Panc1 (cell line): ENCODE measurements at regions not wholly inside any gene's neighbourhood (a gene's known extent, or its start where the extent isn't known, plus 50 kb on each side); places are given as distances from the start of the nearest gene placed in this dataset.
A peak's percentile ranks its signal among the peaks of the same experiment; 100 is the strongest.

ENCODE experiments used
- ATAC-seq: fragments of 200-7000 bp; cut with Tn5 transposase; 2 replicates; pipeline ENCODE4 v1.9.1; 2020; ENCODE audit warnings: mild to moderate bottlenecking, moderate library complexity
- BruUV-seq: library from RNA; stranded (reverse); fragments of 400-500 nt; replicated peaks from 2 replicates; lab custom pipeline; 2021; lab: Mats Ljungman, UMichigan
- CTCF ChIA-PET: fragments of 300-600 bp; sonication (Branson Sonifier 250); formaldehyde crosslinking; loops from one replicate; lab custom pipeline; 2022; ENCODE audit warnings: antibody characterized with exemption; lab: Charles Lee
- POLR2A ChIA-PET: fragments of 300-600 bp; sonication (Branson Sonifier 250); formaldehyde crosslinking; loops from one replicate; lab custom pipeline; 2022; ENCODE audit warnings: antibody characterized with exemption; lab: Charles Lee
- DNase-seq: peaks from one replicate; pipeline ENCODE4 v3.0.0-alpha.2; 2010; ENCODE audit warnings: low read depth, low spot score
- H3K27ac ChIP-seq: 2 replicates; pipeline ENCODE4 v1.5.1; 2011; ENCODE audit warnings: mild to moderate bottlenecking, low read length, inconsistent platforms
- H3K27me3 ChIP-seq: fragments of 200-500 bp; sonication (Bioruptor generic); 2 replicates; pipeline ENCODE4 v1.6.0; 2014; ENCODE audit warnings: low read length, inconsistent platforms; ENCODE audit not compliant: control insufficient read depth, insufficient read depth
- H3K36me3 ChIP-seq: fragments of 200-500 bp; sonication (Bioruptor generic); 2 replicates; pipeline ENCODE4 v1.5.1; 2014; ENCODE audit warnings: inconsistent platforms, mild to moderate bottlenecking, low read length, moderate library complexity; ENCODE audit not compliant: control insufficient read depth, insufficient read depth
- H3K4me1 ChIP-seq: 2 replicates; pipeline ENCODE4 v1.5.1; 2011; ENCODE audit warnings: inconsistent platforms, mild to moderate bottlenecking, low read length, moderate library complexity; ENCODE audit not compliant: control insufficient read depth, insufficient read depth
- H3K4me3 ChIP-seq, 2 experiments: 2 replicates each; pipeline ENCODE4 v1.5.1; 2011 to 2012; ENCODE audit warnings: low read depth in 2 of 2, low read length in 2 of 2, mild to moderate bottlenecking in 2 of 2, inconsistent platforms in 1 of 2, moderate library complexity in 1 of 2
- H3K9me3 ChIP-seq: fragments of 200-500 bp; sonication (Bioruptor generic); 2 replicates; pipeline ENCODE4 v1.5.1; 2014; ENCODE audit warnings: low read depth, mild to moderate bottlenecking, inconsistent platforms, low read length, moderate library complexity; ENCODE audit not compliant: control insufficient read depth, insufficient read depth
- CTCF ChIP-seq: fragments of 450-650 bp; IDR thresholded peaks from 2 replicates; pipeline ENCODE4 v1.5.1; 2017; ENCODE audit warnings: mild to moderate bottlenecking
- POLR2AphosphoS5 ChIP-seq: IDR thresholded peaks from 2 replicates; pipeline ENCODE4 v1.6.1; 2012; ENCODE audit warnings: mild to moderate bottlenecking, low read depth, low read length, moderate library complexity
- SIN3A ChIP-seq: IDR thresholded peaks from 2 replicates; pipeline ENCODE4 v1.6.1; 2012; ENCODE audit warnings: low read depth, mild to moderate bottlenecking, low read length, moderate library complexity, borderline replicate concordance; ENCODE audit not compliant: insufficient read depth
- TCF7L2 ChIP-seq: IDR thresholded peaks from 2 replicates; pipeline ENCODE4 v1.6.1; 2011; ENCODE audit warnings: mild to moderate bottlenecking, low read depth, low read length, inconsistent platforms
- in situ Hi-C: cut with HindIII; loops from 2 replicates; pipeline ENCODE4 v1.10.0; 2016; ENCODE audit warnings: low sequenced_read_pairs, low pct_unique_long_range_greater_than_20kb
- intact Hi-C: fragments of 100-400 bp; cut with micrococcal nuclease; formaldehyde crosslinking; loops from one replicate; pipeline ENCODE4 v1.10.0; 2022; ENCODE audit not compliant: unreplicated experiment
- TF ChIP-seq, protein P1 (sequence below), 2 experiments: IDR thresholded peaks; 2 replicates each; pipeline ENCODE4 v1.6.1; 2011 to 2012; ENCODE audit warnings: low read depth in 2 of 2, control low read depth in 1 of 2, low read length in 1 of 2, mild to moderate bottlenecking in 1 of 2, moderate library complexity in 1 of 2; ENCODE audit not compliant: insufficient read depth in 1 of 2

DNA sequence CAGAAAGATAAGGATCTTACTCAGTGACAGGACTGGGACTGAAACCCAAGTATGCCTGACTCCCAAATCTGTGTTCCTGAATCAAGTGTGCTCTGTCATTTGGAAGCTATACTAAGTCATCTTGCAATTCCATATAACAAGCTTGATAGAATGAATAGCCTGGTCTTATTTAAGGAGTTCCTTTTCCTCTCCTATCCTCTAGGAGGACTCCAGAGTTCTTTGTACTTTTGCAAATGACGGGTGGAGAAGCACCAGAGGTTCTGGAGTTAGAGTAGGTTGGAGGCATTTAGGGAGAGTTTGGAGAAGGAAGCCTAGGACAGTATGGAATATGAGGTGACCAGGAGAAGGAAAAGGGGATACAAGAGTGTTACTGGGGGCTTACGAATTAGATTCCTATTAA is 92.9 kb upstream of the RCN1 start:
- BruUV-seq: no TSS peak
- Histone ChIP-seq H3K27ac (no peak overlapping the region), H3K9me3 (no peaks in the 10 kb centered on the region), H3K36me3 (no peaks in the 10 kb centered on the region), H3K4me3 (no peak overlapping the region), H3K4me1 (no peaks in the 10 kb centered on the region), H3K27me3 (peaks cover 17% of the 10 kb centered on the region)
- intact Hi-C loops (no loop called here), in situ Hi-C loops (no loop called here)
- ChIA-PET POLR2A (no interaction called here), CTCF (no interaction called here)
- no peak for DNase-seq
- TF ChIP-seq POLR2AphosphoS5 (no peak), TCF7L2 (no peak), SIN3A (no peak), CTCF (no peak; the same call in 1 of the 2 replicates)
- TF ChIP-seq, protein P1, sequence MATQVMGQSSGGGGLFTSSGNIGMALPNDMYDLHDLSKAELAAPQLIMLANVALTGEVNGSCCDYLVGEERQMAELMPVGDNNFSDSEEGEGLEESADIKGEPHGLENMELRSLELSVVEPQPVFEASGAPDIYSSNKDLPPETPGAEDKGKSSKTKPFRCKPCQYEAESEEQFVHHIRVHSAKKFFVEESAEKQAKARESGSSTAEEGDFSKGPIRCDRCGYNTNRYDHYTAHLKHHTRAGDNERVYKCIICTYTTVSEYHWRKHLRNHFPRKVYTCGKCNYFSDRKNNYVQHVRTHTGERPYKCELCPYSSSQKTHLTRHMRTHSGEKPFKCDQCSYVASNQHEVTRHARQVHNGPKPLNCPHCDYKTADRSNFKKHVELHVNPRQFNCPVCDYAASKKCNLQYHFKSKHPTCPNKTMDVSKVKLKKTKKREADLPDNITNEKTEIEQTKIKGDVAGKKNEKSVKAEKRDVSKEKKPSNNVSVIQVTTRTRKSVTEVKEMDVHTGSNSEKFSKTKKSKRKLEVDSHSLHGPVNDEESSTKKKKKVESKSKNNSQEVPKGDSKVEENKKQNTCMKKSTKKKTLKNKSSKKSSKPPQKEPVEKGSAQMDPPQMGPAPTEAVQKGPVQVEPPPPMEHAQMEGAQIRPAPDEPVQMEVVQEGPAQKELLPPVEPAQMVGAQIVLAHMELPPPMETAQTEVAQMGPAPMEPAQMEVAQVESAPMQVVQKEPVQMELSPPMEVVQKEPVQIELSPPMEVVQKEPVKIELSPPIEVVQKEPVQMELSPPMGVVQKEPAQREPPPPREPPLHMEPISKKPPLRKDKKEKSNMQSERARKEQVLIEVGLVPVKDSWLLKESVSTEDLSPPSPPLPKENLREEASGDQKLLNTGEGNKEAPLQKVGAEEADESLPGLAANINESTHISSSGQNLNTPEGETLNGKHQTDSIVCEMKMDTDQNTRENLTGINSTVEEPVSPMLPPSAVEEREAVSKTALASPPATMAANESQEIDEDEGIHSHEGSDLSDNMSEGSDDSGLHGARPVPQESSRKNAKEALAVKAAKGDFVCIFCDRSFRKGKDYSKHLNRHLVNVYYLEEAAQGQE (IDR thresholded peaks at IDR 0.05; ENCODE audit: insufficient read depth in 1 of 2, low read depth in 2 of 2, low read length in 1 of 2): no peak
- ATAC-seq: no peak

DNA sequence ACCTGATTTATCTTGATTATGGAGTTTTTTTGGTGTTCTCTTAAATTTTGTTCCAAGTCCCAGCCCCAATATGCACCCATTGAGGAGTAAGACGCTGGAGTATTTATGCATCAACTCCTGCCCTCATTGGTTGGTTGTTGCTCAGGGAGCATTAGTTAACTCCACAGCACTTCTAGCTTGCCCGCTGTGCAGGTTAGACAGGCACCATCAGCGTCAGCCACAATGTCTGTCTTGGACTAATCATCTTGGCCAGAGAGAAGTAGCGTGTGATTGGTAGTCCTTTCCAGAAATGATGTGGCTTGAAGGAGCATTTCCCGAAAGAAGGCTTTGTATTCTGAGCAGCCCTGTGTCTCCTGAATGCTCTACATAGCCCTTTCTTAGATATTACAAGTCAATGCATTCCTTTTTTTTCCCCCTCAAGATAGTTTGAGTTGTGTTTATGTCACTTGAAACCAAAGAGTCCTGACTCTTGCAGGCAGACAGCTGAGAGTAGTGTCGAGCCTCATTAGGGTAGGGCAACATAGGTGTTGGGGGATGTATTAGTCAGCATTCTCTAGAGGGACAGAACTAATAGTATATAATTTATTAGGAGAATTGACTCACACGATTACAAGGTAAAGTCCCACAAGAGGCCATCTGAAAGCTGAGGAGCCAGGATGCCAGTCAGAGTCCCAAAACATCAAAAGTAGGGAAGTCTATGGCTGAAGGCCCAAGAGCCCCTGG is 94.6 kb upstream of the RCN1 start:
- Histone ChIP-seq H3K9me3 (no peaks in the 10 kb centered on the region), H3K27me3 (peaks cover 13% of the 10 kb centered on the region), H3K4me3 (peak overlapping the region in 1 of 2 experiments; percentile 21; a peak in 1 of 4 replicates), H3K36me3 (no peaks in the 10 kb centered on the region), H3K27ac (no peak overlapping the region), H3K4me1 (no peaks in the 10 kb centered on the region)
- no peak for ATAC-seq
- CTCF ChIA-PET: no interaction called here
- intact Hi-C loops: no loop called here
- POLR2A ChIA-PET: no interaction called here
- TF ChIP-seq POLR2AphosphoS5: no peak
- no peak for TF ChIP-seq SIN3A
- no peak for TF ChIP-seq CTCF
- TF ChIP-seq TCF7L2: no peak
- TF ChIP-seq, protein P1 (IDR thresholded peaks at IDR 0.05; ENCODE audit: insufficient read depth in 1 of 2, low read depth in 2 of 2, low read length in 1 of 2): no peak
- no peak for DNase-seq
- no TSS peak for BruUV-seq
- in situ Hi-C loops: no loop called here
